ENCODE measurements at regions not wholly inside any gene's neighbourhood (a gene's known extent, or its start where the extent isn't known, plus 50 kb on each side); places are given as distances from the start of the nearest gene placed in this dataset.
"Not testable (repeated sequence)": the region's sequence is repeated elsewhere in the genome, so short reads cannot be mapped to it uniquely, and the experiment has no call there.

DNA sequence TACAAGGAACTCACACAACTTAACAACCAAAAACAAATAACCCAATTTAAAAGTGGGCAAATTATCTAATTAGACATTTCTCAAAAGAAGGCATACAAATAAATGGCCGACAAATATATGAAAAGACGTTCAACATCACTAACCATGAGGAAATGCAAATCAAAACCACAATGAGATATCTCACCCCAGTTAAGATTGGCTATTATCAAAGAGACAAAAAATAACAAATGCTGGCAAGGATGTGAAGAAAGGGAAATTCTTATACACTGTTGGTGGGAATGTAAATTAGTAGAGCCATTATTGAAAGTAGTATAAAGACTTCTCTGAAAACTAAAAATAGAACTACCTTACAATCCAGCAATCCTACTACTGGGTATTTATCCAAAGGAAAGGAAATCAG is 96.7 kb upstream of the SIRPG start:
- DNase-seq (ENCODE audit: low read depth), result no peak

DNA sequence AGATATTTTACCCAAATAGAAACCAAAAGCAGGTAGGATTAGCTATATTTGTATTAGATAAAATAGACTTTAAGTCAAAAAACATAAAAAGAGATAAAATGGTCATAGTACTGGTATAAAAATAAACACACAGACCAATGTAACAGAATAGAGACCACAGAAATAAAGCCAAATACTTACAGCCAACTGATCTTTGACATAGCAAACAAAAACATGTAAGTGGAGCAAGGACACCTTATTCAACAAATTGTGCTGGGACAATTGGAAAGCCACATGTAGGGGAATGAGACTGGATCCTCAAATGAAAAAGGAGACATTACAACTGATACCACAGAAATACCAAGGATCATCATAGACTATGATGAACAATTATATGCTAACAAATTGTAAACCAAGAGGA is 94.5 kb upstream of the SIRPG start:
- no peak for DNase-seq (ENCODE audit: low read depth)

GRCh38 chr20:1748777-1749176 is 91.2 kb upstream of the SIRPG start:
- DNase-seq (ENCODE audit: low read depth), result no peak

- DNase-seq (ENCODE audit: low read depth), result no peak
Measured at GRCh38 chr20:1747953-1748577, 90.5 kb upstream of the SIRPG start.

DNA sequence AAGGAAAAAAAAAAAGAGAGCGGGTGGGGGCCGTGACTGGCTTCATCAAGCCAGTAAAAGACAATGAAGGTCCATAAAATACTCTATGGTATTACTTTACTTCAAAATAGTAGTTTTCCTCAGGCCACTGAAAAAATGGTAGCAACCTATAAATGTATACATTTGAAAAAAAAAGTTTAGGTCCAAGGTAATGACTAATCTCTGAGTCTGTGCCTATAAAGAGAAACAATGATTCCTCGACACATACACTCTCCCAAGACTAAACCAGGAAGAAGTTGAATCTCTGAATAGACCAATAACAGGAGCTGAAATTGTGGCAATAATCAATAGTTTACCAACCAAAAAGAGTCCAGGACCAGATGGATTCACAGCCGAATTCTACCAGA is 84.5 kb upstream of the SIRPG start:
- DNase-seq (ENCODE audit: low read depth), result not testable (repeated sequence)

GRCh38 chr20:1741309-1742048 is 83.9 kb upstream of the SIRPG start:
- DNase-seq (ENCODE audit: low read depth), result no peak

DNA sequence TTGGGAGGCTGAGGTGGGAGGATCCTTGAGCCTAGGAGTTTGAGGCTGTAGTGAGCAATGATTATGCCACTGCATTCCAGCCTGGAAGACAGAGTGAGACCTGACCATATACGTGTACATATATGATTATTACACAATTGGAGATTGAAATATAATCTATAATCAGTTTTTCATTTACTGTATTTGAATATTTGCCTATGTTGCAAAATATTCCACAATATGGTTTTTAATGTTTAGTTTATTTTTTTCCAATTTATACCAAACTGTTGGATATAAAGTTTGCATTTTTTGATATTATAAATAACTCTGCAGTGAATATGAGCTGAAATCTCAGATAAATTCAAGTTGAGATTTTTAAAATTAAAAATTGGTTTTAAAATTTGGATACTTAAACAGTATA is 79.6 kb upstream of the SIRPG start:
- no peak for DNase-seq (ENCODE audit: low read depth)

GRCh38 chr20:1735417-1736089 is 78.0 kb upstream of the SIRPG start:
- no peak for DNase-seq (ENCODE audit: low read depth)

GRCh38 chr20:1734269-1734858 is 76.8 kb upstream of the SIRPG start:
- no peak for DNase-seq (ENCODE audit: low read depth)

DNA sequence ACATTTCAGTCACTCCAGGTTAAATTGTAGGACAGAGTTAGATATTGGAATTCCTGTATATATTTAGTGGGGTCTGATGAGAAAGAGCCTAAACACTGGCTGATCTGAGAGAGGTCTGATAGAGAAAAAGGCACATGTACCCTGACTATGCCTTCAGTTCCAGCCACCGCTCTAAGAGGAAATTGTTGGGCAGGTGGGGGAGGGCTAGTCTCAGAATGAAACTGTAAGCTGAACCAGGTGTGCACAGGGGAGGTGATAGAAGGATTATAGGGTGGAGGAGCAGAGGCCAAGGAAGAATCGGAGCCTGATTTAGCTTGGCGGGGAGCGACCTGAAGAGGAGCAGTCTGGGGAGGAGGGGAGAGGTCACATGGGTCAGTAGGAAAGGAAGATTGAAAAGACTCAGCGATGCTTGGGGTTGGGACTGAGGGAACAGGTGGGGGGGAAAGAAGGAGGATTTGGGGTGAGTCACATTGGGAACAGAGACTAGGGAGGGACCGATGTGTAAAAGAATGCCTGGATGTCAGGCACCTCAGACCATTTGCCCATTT is 74.3 kb upstream of the SIRPG start:
- not testable (repeated sequence) for DNase-seq (ENCODE audit: low read depth)

GRCh38 chr20:1730981-1731711 is 73.6 kb upstream of the SIRPG start:
- not testable (repeated sequence) for DNase-seq (ENCODE audit: low read depth)

GRCh38 chr20:1727303-1727702 is 69.7 kb upstream of the SIRPG start:
- DNase-seq (ENCODE audit: low read depth), result not testable (repeated sequence)

- no peak for DNase-seq (ENCODE audit: low read depth)
Measured at GRCh38 chr20:1724901-1725300, 67.3 kb upstream of the SIRPG start.

GRCh38 chr20:1722513-1723050 is 65.0 kb upstream of the SIRPG start:
- no peak for DNase-seq (ENCODE audit: low read depth)

- DNase-seq (ENCODE audit: low read depth), result no peak
Measured at GRCh38 chr20:1721687-1722512, 64.3 kb upstream of the SIRPG start.

DNA sequence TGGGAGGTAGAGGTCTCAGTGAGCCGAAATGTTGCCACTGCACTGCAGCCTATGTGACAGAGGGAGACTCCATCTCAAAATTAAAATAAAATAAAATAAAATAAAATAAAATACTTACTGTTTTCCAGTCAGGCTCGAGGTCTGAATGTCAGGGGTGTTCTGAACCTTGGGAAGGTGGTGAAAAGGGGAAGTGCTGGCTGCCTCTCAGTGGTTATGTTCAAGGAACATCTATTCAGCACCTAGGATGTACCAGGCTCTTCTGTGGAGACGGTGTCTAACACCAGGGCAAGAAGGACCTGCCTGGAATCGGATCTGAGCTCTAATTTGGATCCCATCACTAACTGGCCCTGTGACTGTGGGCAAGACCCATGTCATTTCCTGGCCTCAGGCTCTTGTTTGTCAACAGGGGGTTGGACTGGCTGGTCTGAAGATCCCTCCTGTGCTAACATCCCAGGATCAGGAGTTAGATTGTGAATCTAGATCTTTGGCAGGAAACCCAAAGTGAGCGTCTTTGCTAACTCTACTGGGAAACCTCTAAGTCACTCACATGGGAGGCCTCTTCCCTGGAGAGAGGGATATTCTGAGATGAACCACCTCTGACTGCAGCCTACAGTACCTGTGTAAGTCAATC is 63.4 kb upstream of the SIRPG start:
- DNase-seq (ENCODE audit: low read depth), result no peak

DNA sequence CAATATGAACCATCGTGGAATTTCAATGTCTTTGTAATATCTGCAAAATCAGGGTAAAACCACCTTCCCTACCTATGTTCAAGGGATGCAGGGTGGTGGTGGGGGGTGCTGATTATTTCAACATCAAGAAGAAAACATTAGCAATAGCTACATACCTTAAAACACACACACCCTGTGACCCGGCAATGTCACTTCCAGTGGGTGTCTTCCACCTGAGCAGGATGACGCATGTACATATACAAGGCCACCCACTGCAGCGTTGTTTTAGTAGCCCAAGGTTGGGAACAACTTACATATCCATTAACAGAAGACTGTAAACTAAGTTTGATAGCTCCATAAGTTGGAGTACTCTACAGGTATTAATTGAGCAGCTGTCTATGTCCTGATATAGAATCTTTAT is 62.6 kb upstream of the SIRPG start:
- DNase-seq (ENCODE audit: low read depth), result no peak

DNA sequence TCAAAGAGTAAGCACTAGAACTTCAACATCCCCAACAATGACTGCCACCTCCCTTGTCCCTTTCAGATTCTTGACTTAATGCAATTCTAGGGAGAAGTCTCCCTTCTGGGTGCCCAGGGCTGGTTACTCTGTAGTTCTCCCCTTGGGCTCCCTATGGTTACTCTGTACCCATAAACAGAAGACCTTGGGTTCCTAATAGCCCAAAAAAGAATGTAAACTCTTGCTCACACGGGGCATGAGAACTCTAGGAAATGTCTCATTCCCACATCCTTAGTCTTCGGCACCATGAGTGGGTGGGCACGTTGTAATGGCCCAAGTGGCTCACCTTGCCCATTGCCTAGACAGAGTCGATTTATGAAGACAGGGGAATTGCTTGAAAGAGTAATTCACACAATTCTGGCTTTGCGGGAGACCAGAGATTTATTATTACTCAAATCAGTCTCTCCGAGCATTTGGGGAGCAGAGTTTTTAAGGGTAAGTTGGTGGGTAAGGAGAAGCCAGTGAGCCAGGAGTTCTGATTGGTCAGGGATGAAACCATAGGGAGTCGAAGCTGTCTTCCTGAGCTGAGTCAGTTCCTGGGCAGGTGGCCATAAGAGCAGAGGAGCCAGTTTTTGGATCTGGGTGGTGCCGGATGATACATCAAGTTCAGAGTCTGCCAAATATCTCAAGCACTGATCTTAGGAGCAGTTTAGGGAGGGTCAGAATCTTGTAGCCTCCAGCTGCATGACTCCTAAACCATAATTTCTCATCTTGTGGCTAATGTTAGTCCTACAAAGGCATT is 61.2 kb upstream of the SIRPG start:
- DNase-seq (ENCODE audit: low read depth), result peak; percentile 29

Data from forelimb muscle (tissue), 1 donor.